Fibroblast of lung (primary cell): ENCODE measurements at regions not wholly inside any gene's neighbourhood (a gene's known extent, or its start where the extent isn't known, plus 50 kb on each side); places are given as distances from the start of the nearest gene placed in this dataset.

Experiments
- DNase-seq, 2 donors: peaks; one replicate each; pipeline versions ENCODE4 v3.0.0 to v3.0.0-alpha.2; 2010; ENCODE audit warnings: low read depth in 2 of 2
- H2AFZ ChIP-seq: 2 replicates; pipeline ENCODE4 v1.5.1; 2012; ENCODE audit warnings: low read length, control low read depth, inconsistent platforms
- H3K27ac ChIP-seq: 2 replicates; pipeline ENCODE4 v1.5.1; 2011; ENCODE audit warnings: low read length, control low read depth; ENCODE audit not compliant: insufficient read depth
- H3K27me3 ChIP-seq: 2 replicates; pipeline ENCODE4 v1.5.1; 2011; ENCODE audit warnings: mild to moderate bottlenecking, low read length; ENCODE audit not compliant: control insufficient read depth, insufficient read depth
- H3K36me3 ChIP-seq: 2 replicates; pipeline ENCODE4 v1.5.1; 2011; ENCODE audit warnings: low read length; ENCODE audit not compliant: control insufficient read depth, insufficient read depth
- H3K4me1 ChIP-seq: 2 replicates; pipeline ENCODE4 v1.5.1; 2011; ENCODE audit warnings: low read length; ENCODE audit not compliant: control insufficient read depth, insufficient read depth; ENCODE audit errors: extremely low read depth
- H3K4me2 ChIP-seq: 2 replicates; pipeline ENCODE4 v1.5.1; 2011; ENCODE audit warnings: low read length, control low read depth; ENCODE audit not compliant: insufficient read depth; ENCODE audit errors: extremely low read depth
- H3K4me3 ChIP-seq, 4 experiments: fragments of 200-600 bp in 1 of 4; sonication (generic) in 1 of 4; replicated peaks in 1 of 4; 2 replicates each; pipeline ENCODE4 v1.5.1; 2011 to 2016; ENCODE audit warnings: low read length in 4 of 4, low read depth in 3 of 4, mild to moderate bottlenecking in 3 of 4, control low read depth in 2 of 4, inconsistent platforms in 1 of 4, mixed read lengths in 1 of 4; ENCODE audit not compliant: insufficient read depth in 1 of 4; ENCODE audit errors: control extremely low read depth in 1 of 4
- H3K79me2 ChIP-seq: 2 replicates; pipeline ENCODE4 v1.5.1; 2012; ENCODE audit warnings: mild to moderate bottlenecking, low read length, inconsistent platforms; ENCODE audit not compliant: control insufficient read depth, insufficient read depth
- H3K9ac ChIP-seq: 2 replicates; pipeline ENCODE4 v1.5.1; 2011; ENCODE audit warnings: mild to moderate bottlenecking, low read length, control low read depth; ENCODE audit not compliant: insufficient read depth
- H3K9me3 ChIP-seq: 2 replicates; pipeline ENCODE4 v1.5.1; 2012; ENCODE audit warnings: low read depth, low read length; ENCODE audit not compliant: control insufficient read depth, insufficient read depth
- H4K20me1 ChIP-seq: 2 replicates; pipeline ENCODE4 v1.5.1; 2011; ENCODE audit warnings: low read length; ENCODE audit not compliant: control insufficient read depth, insufficient read depth; ENCODE audit errors: extremely low read depth
- CTCF ChIP-seq, 2 donors: IDR thresholded peaks in 1 of 2; conservative IDR thresholded peaks in 1 of 2; 1 replicate in 1 of 2; 2 replicates in 1 of 2; pipeline ENCODE4 v1.5.1; 2011 to 2012; ENCODE audit warnings: low read length in 2 of 2, control low read depth in 1 of 2, inconsistent platforms in 1 of 2, low read depth in 1 of 2, mild to moderate bottlenecking in 1 of 2
- EZH2 ChIP-seq: IDR thresholded peaks from 2 replicates; pipeline ENCODE4 v1.5.1; 2012; ENCODE audit warnings: low read length, control low read depth, mild to moderate bottlenecking; ENCODE audit errors: missing control alignments

- no peak overlapping the region for H2AFZ ChIP-seq
- H3K27me3 ChIP-seq = no peaks in the 10 kb centered on the region
- no peak for TF ChIP-seq EZH2
- no peak for TF ChIP-seq CTCF (conservative IDR thresholded peaks at IDR 0.05 in 1 of 2, IDR thresholded peaks at IDR 0.05 in 1 of 2; ENCODE audit: low read depth in 1 of 2, low read length in 2 of 2)
- no peak overlapping the region for H3K4me3 ChIP-seq
- H3K79me2 ChIP-seq = no peaks in the 10 kb centered on the region
- no peaks in the 10 kb centered on the region for H3K9me3 ChIP-seq
- H3K27ac ChIP-seq = no peak overlapping the region
- H3K4me1 ChIP-seq = peaks cover 17% of the 10 kb centered on the region
- H3K36me3 ChIP-seq = no peaks in the 10 kb centered on the region
- no peak for DNase-seq
- H3K4me2 ChIP-seq = no peak overlapping the region
- no peak overlapping the region for H3K9ac ChIP-seq
- no peaks in the 10 kb centered on the region for H4K20me1 ChIP-seq
Observed at GRCh38 chr5:68026092-68026885, 189.3 kb upstream of the PIK3R1 start.

- Histone ChIP-seq H3K4me1 (peaks cover 17% of the 10 kb centered on the region), H3K27ac (no peak overlapping the region), H4K20me1 (no peaks in the 10 kb centered on the region), H3K27me3 (no peaks in the 10 kb centered on the region), H3K9ac (no peak overlapping the region), H3K79me2 (no peaks in the 10 kb centered on the region), H3K4me2 (no peak overlapping the region), H2AFZ (no peak overlapping the region), H3K9me3 (no peaks in the 10 kb centered on the region), H3K36me3 (no peaks in the 10 kb centered on the region), H3K4me3 (no peak overlapping the region)
- DNase-seq = peak in 1 of 2 donors; percentile 23
- TF ChIP-seq CTCF (conservative IDR thresholded peaks at IDR 0.05 in 1 of 2, IDR thresholded peaks at IDR 0.05 in 1 of 2; ENCODE audit: low read depth in 1 of 2, low read length in 2 of 2) = no peak
- no peak for TF ChIP-seq EZH2
Observed at GRCh38 chr5:68024426-68024825, 191.1 kb upstream of the PIK3R1 start.

GRCh38 chr5:68021916-68022315, 193.6 kb upstream of the PIK3R1 start:
- Histone ChIP-seq H3K4me3 (no peak overlapping the region), H3K4me2 (no peak overlapping the region), H3K27me3 (no peaks in the 10 kb centered on the region), H3K27ac (no peak overlapping the region), H3K36me3 (no peaks in the 10 kb centered on the region), H4K20me1 (no peaks in the 10 kb centered on the region), H2AFZ (no peak overlapping the region), H3K4me1 (no peaks in the 10 kb centered on the region), H3K9me3 (no peaks in the 10 kb centered on the region), H3K9ac (no peak overlapping the region), H3K79me2 (no peaks in the 10 kb centered on the region)
- no peak for DNase-seq
- TF ChIP-seq EZH2 (no peak), CTCF (conservative IDR thresholded peaks at IDR 0.05 in 1 of 2, IDR thresholded peaks at IDR 0.05 in 1 of 2; ENCODE audit: low read depth in 1 of 2, low read length in 2 of 2) (no peak)
